Upper lobe of left lung (tissue), 4 donors: ENCODE measurements at regions not wholly inside any gene's neighbourhood (a gene's known extent, or its start where the extent isn't known, plus 50 kb on each side); places are given as distances from the start of the nearest gene placed in this dataset.

Experiments used
- POLR2AphosphoS5 ChIP-seq, 2 donors: sonication (generic); formaldehyde crosslinking; IDR thresholded peaks; one replicate each; pipeline ENCODE4 v1.5.1; 2017; ENCODE audit warnings: antibody characterized with exemption in 2 of 2
- TF ChIP-seq, protein P1 (sequence below), 6 experiments: fragments of 450-650 bp in 4 of 6; fragments of 200-600 bp in 2 of 6; sonication (generic) in 2 of 6; IDR thresholded peaks; one replicate each; pipeline ENCODE4 v1.5.1; 2016 to 2019; ENCODE audit warnings: antibody characterized with exemption in 6 of 6

DNA sequence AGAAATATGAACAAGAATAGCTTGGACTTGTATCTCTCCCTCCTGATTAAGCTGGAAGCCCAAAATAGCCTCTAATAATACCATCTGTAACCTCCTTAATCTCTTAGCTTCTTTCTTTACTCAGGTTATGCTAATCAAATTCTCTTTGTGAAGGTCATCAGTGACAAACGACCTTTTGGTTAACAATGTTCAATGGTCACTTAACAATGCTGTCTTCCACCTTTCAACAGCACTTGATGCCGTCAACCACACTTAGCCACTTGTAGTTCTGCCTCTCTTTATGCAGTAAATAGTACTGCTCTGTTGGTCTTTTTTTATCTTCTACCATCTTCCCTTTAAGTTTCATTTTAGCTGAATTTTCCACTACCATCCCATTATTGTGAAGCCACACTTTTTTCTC lies 476.6 kb upstream of the TGFBR2 start:
- no peak for TF ChIP-seq POLR2AphosphoS5 (IDR thresholded peaks at IDR 0.05)
- TF ChIP-seq, protein P1, sequence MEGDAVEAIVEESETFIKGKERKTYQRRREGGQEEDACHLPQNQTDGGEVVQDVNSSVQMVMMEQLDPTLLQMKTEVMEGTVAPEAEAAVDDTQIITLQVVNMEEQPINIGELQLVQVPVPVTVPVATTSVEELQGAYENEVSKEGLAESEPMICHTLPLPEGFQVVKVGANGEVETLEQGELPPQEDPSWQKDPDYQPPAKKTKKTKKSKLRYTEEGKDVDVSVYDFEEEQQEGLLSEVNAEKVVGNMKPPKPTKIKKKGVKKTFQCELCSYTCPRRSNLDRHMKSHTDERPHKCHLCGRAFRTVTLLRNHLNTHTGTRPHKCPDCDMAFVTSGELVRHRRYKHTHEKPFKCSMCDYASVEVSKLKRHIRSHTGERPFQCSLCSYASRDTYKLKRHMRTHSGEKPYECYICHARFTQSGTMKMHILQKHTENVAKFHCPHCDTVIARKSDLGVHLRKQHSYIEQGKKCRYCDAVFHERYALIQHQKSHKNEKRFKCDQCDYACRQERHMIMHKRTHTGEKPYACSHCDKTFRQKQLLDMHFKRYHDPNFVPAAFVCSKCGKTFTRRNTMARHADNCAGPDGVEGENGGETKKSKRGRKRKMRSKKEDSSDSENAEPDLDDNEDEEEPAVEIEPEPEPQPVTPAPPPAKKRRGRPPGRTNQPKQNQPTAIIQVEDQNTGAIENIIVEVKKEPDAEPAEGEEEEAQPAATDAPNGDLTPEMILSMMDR (IDR thresholded peaks at IDR 0.05), result no peak
